Astrocyte of the cerebellum (primary cell): ENCODE measurements at regions not wholly inside any gene's neighbourhood (a gene's known extent, or its start where the extent isn't known, plus 50 kb on each side); places are given as distances from the start of the nearest gene placed in this dataset.

Source experiments
- DNase-seq: peaks from one replicate; pipeline ENCODE4 v3.0.0-alpha.2; 2011; ENCODE audit warnings: low read depth
- H3K4me3 ChIP-seq: 2 replicates; pipeline ENCODE4 v1.5.1; 2011; ENCODE audit warnings: mild to moderate bottlenecking, low read depth, low read length, moderate library complexity
- in situ Hi-C: cut with HindIII; loops from 2 replicates; pipeline ENCODE4 v1.10.0; 2017; ENCODE audit warnings: low sequenced_read_pairs
- TF ChIP-seq, protein P1 (sequence below): IDR thresholded peaks from 2 replicates; pipeline ENCODE4 v1.5.1; 2012; ENCODE audit warnings: low read length, low read depth, moderate library complexity, mild to moderate bottlenecking; ENCODE audit errors: missing control alignments

GRCh38 chr3:44030687-44031305, 210.9 kb upstream of the TOPAZ1 start:
- H3K4me3 ChIP-seq: no peak overlapping the region
- in situ Hi-C loops: no loop called here
- peak; percentile 62 for DNase-seq
- TF ChIP-seq, protein P1, sequence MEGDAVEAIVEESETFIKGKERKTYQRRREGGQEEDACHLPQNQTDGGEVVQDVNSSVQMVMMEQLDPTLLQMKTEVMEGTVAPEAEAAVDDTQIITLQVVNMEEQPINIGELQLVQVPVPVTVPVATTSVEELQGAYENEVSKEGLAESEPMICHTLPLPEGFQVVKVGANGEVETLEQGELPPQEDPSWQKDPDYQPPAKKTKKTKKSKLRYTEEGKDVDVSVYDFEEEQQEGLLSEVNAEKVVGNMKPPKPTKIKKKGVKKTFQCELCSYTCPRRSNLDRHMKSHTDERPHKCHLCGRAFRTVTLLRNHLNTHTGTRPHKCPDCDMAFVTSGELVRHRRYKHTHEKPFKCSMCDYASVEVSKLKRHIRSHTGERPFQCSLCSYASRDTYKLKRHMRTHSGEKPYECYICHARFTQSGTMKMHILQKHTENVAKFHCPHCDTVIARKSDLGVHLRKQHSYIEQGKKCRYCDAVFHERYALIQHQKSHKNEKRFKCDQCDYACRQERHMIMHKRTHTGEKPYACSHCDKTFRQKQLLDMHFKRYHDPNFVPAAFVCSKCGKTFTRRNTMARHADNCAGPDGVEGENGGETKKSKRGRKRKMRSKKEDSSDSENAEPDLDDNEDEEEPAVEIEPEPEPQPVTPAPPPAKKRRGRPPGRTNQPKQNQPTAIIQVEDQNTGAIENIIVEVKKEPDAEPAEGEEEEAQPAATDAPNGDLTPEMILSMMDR: no peak

DNA sequence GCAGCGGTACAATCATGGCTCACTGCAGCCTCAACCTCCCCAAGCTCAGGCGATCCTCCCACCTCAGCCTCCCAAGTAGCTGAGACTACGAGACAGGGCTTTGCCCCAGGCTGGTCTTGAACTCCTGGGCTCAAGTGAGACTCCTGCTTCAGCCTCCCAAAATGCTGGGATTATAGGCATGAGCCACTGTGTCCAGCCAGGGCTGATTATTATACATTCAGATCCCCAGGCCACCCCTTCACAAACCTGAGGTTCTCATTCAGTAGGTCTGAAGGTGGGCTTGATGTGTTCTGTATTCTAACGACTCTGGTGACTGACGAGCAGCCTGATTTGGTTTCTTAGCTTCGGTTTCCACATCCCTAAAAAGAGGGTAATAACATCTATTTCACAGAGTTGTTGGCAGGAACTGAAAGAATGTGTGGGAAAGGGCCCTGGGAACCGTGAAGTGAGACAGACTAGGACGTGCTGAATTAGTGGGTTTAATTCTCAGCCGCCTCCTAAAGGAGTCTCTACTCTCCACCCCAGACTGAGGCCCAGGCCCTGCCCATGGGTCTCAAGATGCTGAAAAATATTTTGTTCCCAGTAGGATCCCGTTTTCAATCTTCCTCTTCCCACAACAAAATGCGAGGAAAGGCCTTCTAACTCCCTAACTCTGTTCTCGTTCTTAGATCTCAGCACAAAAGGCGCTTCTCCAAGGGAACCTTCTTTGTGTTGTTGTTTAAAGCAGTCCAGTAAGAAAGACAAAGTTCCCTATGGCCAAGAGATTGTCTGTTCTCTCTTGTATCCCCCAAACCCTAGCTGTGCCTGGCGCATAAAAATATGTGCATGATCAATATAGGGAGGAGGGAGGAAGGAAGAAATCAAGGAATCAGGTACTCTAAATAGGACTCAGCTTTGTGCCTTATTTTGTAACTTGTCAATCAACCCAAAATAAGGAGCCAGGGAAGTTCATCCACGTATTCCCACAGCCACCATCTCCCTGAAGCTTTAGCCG, 210.0 kb upstream of the TOPAZ1 start:
- in situ Hi-C loops: no loop called here
- peak; percentile 16 for DNase-seq
- TF ChIP-seq, protein P1: no peak

GRCh38 chr3:44032487-44032886, 209.2 kb upstream of the TOPAZ1 start:
- in situ Hi-C loops: no loop called here
- H3K4me3 ChIP-seq: no peak overlapping the region
- TF ChIP-seq, protein P1: no peak
- DNase-seq: no peak

More for the DNA sequence above, 210.0 kb upstream of the TOPAZ1 start:
- no peak overlapping the region for H3K4me3 ChIP-seq

GRCh38 chr3:44033123-44033522, 208.6 kb upstream of the TOPAZ1 start:
- no peak for DNase-seq
- TF ChIP-seq, protein P1: no peak
- no peak overlapping the region for H3K4me3 ChIP-seq
- in situ Hi-C loops: no loop called here

GRCh38 chr3:44036850-44037249, 204.8 kb upstream of the TOPAZ1 start:
- TF ChIP-seq, protein P1: no peak
- in situ Hi-C loops: no loop called here

DNA sequence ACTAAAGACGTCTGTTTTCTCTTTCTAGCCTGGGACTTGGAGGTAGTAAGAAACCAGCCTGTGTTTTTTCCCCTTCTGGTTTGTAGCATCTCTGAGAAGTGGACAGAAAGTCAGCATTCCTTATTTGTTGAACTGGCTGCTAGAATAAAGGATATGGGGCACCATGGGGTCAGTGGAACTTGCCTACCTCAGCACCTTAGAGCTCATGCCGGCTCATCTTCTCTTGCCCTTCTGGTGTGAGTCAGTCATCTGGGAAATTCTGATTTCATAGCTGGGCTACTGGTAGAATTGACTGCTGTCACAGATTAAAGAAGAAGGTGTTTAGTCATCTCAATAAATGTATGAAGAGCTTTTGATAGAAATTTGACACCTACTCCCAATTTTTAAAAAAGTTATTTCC, 202.7 kb upstream of the TOPAZ1 start:
- TF ChIP-seq, protein P1: no peak
- in situ Hi-C loops: no loop called here
- no peak for DNase-seq
- H3K4me3 ChIP-seq: no peak overlapping the region

More at GRCh38 chr3:44036850-44037249, 204.8 kb upstream of the TOPAZ1 start:
- no peak for DNase-seq
- no peak overlapping the region for H3K4me3 ChIP-seq
